ENCODE measurements at regions not wholly inside any gene's neighbourhood (a gene's known extent, or its start where the extent isn't known, plus 50 kb on each side); places are given as distances from the start of the nearest gene placed in this dataset. TPM values are rescaled to one million over a fixed set of nuclear protein-coding genes. Genes with fewer than 3 reads are reported as not detected.

DNA sequence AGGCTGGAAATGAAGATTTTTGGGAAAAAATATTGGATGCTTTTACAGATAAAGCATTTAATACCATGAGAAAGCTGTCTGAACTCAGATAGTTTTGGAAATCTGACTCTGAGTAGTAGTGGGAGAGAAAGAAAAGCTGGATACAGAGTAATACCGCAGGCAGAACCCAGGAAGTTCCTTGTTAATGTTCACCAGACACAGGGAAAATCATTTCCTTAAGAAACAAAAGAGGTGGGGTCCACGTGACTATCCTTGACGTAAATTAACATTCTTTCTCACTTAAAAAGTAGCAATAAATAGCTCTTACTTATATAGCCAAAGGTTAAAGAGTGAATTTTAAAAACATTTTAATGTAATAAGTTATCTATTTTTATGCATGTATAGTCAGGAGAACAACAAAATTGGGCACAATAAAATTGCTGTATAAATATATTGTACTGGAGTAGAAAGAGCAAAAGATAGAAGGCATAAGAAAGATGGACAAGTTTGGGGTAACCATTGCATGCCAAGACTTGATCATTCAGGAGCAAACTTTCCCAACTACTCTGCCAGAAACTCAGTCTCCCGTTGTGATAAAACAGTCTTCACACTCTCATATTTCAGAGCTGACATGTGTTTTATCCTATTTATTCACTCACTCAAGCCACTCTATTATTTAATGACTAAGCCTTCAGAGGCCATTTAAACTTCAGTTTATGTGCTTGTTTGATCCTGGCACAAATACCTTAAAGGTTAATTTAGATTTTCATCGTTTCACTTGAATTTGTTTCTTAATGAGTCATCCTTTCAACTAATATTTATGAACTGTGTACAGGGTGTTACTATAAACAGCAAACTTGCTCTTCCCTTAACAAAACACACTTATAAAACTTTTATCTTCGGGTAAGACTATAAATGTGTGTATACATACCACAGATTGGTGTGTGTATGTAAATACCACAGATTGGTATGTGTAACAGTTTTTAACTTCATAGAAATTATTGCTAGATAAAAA lies 143.1 kb downstream of the GNAI1 start:
- Histone ChIP-seq H3K4me2 (ENCODE audit: unreplicated experiment) (peak overlapping the region; percentile 21), H3K9me3 (ENCODE audit: low read depth) (no peaks in the 10 kb centered on the region), H3K4me1 (ENCODE audit: insufficient read depth) (peaks cover 36% of the 10 kb centered on the region), H3K4me3 (no peak overlapping the region), H3K27me3 (replicated peaks; ENCODE audit: insufficient read depth) (no peaks in the 10 kb centered on the region), H3K9me2 (ENCODE audit: insufficient read depth) (no peaks in the 10 kb centered on the region), H3K79me2 (ENCODE audit: insufficient read depth) (no peaks in the 10 kb centered on the region), H3K9ac (no peak overlapping the region), H3K36me3 (ENCODE audit: low read depth) (no peaks in the 10 kb centered on the region), H3F3A (ENCODE audit: insufficient read depth) (peaks cover 22% of the 10 kb centered on the region), H3K27ac (peak overlapping the region; percentile 12), H4K20me1 (ENCODE audit: insufficient read depth) (no peaks in the 10 kb centered on the region), H2AFZ (0 out of 2 replicates have a peak overlapping the region, but pooled peaks have one; percentile 0)
- peak; percentile 49 for DNase-seq
- TF ChIP-seq EZH2phosphoT487 (IDR thresholded peaks at IDR 0.05; ENCODE audit: insufficient read depth, low read depth), result no peak
- TF ChIP-seq EZH2 (IDR thresholded peaks at IDR 0.05; ENCODE audit: insufficient read depth, poor library complexity, severe bottlenecking), result no peak
- 4 to 12% methylated on average over 6 of the region's 6 CpGs for WGBS, 2 experiments (ENCODE audit: low coverage in 1 of 2, low lambda C conversion rate in 2 of 2, missing lambda C conversion rate in 2 of 2)
- in situ Hi-C loops (cut with MboI), result no loop called here

Small RNAs in the stretch of these regions (small RNA-seq; reads per million reads assigned to genes)
- gene RN7SL35P (ENCODE audit: low read depth, low replicate concordance) (not detected), gene SNRPBP1 (ENCODE audit: low read depth, low replicate concordance) (not detected)
